HepG2 (cell line): ENCODE measurements at regions not wholly inside any gene's neighbourhood (a gene's known extent, or its start where the extent isn't known, plus 50 kb on each side); places are given as distances from the start of the nearest gene placed in this dataset.

ENCODE experiments used
- ATAC-seq: fragments of 200-7000 bp; cut with Tn5 transposase; 3 replicates; pipeline ENCODE4 v1.9.1; 2020; ENCODE audit warnings: mild to moderate bottlenecking, moderate library complexity
- BruUV-seq: library from RNA; stranded (reverse); fragments of 400-500 nt; replicated peaks from 2 replicates; lab custom pipeline; 2021; lab: Mats Ljungman, UMichigan
- CTCF ChIA-PET: fragments of 300-600 bp; formaldehyde crosslinking; extraction: SDS; loops from one replicate; lab custom pipeline; 2021; ENCODE audit warnings: low total read pairs, inconsistent platforms, low intra/inter-chr PET ratio; lab: Yijun Ruan, JAX
- POLR2A ChIA-PET: fragments of 350-600 bp; sonication (Branson Sonifier 250); formaldehyde crosslinking; loops from one replicate; lab custom pipeline; 2020; ENCODE audit warnings: antibody characterized with exemption, inconsistent platforms; lab: Yijun Ruan, JAX
- DNase-seq: peaks from one replicate; pipeline ENCODE4 v3.0.0-alpha.2; 2015; ENCODE audit warnings: low spot score
- FAIRE-seq: peaks from 3 replicates; lab custom pipeline; 2011; peaks lifted over from hg19 to GRCh38; lab: Jason Lieb, UNC
- H2AFZ ChIP-seq: one replicate; pipeline ENCODE4 v1.6.1; 2011; ENCODE audit warnings: low read length, inconsistent platforms
- H3K27ac ChIP-seq: fragments of 300-600 bp; 3 replicates; pipeline ENCODE4 v1.8.0; 2011; ENCODE audit warnings: mixed run types, mild to moderate bottlenecking, mixed read lengths, low read length, inconsistent platforms; ENCODE audit not compliant: insufficient read depth; ENCODE audit errors: extremely low read length
- H3K27me3 ChIP-seq, 2 experiments: fragments of 200-600 bp in 1 of 2; 2 replicates in 1 of 2; 3 replicates in 1 of 2; pipeline versions ENCODE4 v1.6.0 to v1.8.0; 2011; ENCODE audit warnings: low read length in 2 of 2, mild to moderate bottlenecking in 2 of 2, moderate library complexity in 2 of 2, inconsistent platforms in 1 of 2; ENCODE audit not compliant: insufficient read depth in 2 of 2, control insufficient read depth in 1 of 2
- H3K36me3 ChIP-seq, 2 experiments: fragments of 200-600 bp in 1 of 2; replicated peaks in 1 of 2; 2 replicates in 1 of 2; 3 replicates in 1 of 2; pipeline versions ENCODE4 v1.5.1 to v1.8.0; 2011; ENCODE audit warnings: low read length in 2 of 2, inconsistent platforms in 1 of 2; ENCODE audit not compliant: insufficient read depth in 2 of 2, control insufficient read depth in 1 of 2
- H3K4me1 ChIP-seq: 2 replicates; pipeline ENCODE4 v1.5.1; 2012; ENCODE audit warnings: low read length, inconsistent platforms; ENCODE audit not compliant: insufficient read depth
- H3K4me2 ChIP-seq: 2 replicates; pipeline ENCODE4 v1.6.0; 2011; ENCODE audit warnings: low read depth, low read length, inconsistent platforms
- H3K4me3 ChIP-seq, 3 experiments: fragments of 200-600 bp in 1 of 3; sonication (generic), shearing (Covaris generic) in 1 of 3; replicated peaks in 1 of 3; 2 replicates each; pipeline ENCODE4 v1.5.1; 2011 to 2016; ENCODE audit warnings: low read length in 3 of 3, inconsistent platforms in 2 of 3, low read depth in 2 of 3, mild to moderate bottlenecking in 2 of 3, control low read depth in 1 of 3, mixed read lengths in 1 of 3; ENCODE audit not compliant: insufficient read depth in 1 of 3
- H3K79me2 ChIP-seq: one replicate; pipeline ENCODE4 v1.6.1; 2011; ENCODE audit warnings: low read length, inconsistent platforms; ENCODE audit not compliant: insufficient read depth
- H3K9ac ChIP-seq: 2 replicates; pipeline ENCODE4 v1.6.0; 2011; ENCODE audit warnings: mild to moderate bottlenecking, low read depth, low read length, inconsistent platforms; ENCODE audit not compliant: insufficient read depth
- H3K9me3 ChIP-seq: 2 replicates; pipeline ENCODE4 v1.5.1; 2012; ENCODE audit warnings: mild to moderate bottlenecking, low read length
- H4K20me1 ChIP-seq: 2 replicates; pipeline ENCODE4 v1.6.0; 2011; ENCODE audit warnings: inconsistent platforms, mild to moderate bottlenecking, low read length, moderate library complexity; ENCODE audit not compliant: insufficient read depth
- CERS6 ChIP-seq: sonication (generic); formaldehyde crosslinking; IDR thresholded peaks from 2 replicates; pipeline ENCODE4 v1.5.0; 2020; ENCODE audit warnings: missing genetic modification reagents
- CHCHD3 ChIP-seq: sonication (generic); formaldehyde crosslinking; IDR thresholded peaks from 2 replicates; pipeline ENCODE4 v1.8.0; 2022; ENCODE audit warnings: mild to moderate bottlenecking, missing genetic modification reagents, moderate library complexity
- CREB1 ChIP-seq, 2 experiments: fragments of 450-650 bp in 1 of 2; IDR thresholded peaks; 2 replicates each; pipeline ENCODE4 v1.6.1; 2016 to 2017; ENCODE audit warnings: control low read depth in 1 of 2, mild to moderate bottlenecking in 1 of 2, missing compliant biosample characterization in 1 of 2, missing genetic modification characterization in 1 of 2
- MXD1 ChIP-seq: sonication (generic); formaldehyde crosslinking; IDR thresholded peaks from 2 replicates; pipeline ENCODE4 v1.4.0; 2020; ENCODE audit warnings: mild to moderate bottlenecking, missing genetic modification reagents
- NCOR1 ChIP-seq: fragments of 200-600 bp; sonication (generic); IDR thresholded peaks from 2 replicates; pipeline ENCODE4 v1.7.0; 2017; ENCODE audit warnings: antibody characterized with exemption, low read length, borderline replicate concordance
- ONECUT2 ChIP-seq: sonication (generic); formaldehyde crosslinking; IDR thresholded peaks from 2 replicates; pipeline ENCODE4 v1.4.0; 2020; ENCODE audit warnings: missing genetic modification reagents
- PRPF4 ChIP-seq: fragments of 200-400 bp; formaldehyde crosslinking; IDR thresholded peaks from 2 replicates; pipeline ENCODE4 v1.6.1; 2016; ENCODE audit warnings: low read length, low read depth; ENCODE audit not compliant: poor library complexity, severe bottlenecking
- ZBTB43 ChIP-seq: sonication (generic); formaldehyde crosslinking; conservative IDR thresholded peaks from 2 replicates; pipeline ENCODE4 v1.4.0; 2020; ENCODE audit warnings: missing genetic modification reagents
- ZNF256 ChIP-seq: sonication (generic); formaldehyde crosslinking; conservative IDR thresholded peaks from 2 replicates; pipeline ENCODE4 v1.4.0; 2020; ENCODE audit warnings: missing genetic modification reagents
- ZNF280D ChIP-seq: sonication (generic); formaldehyde crosslinking; IDR thresholded peaks from 2 replicates; pipeline ENCODE4 v1.5.1; 2020; ENCODE audit warnings: mild to moderate bottlenecking, missing genetic modification reagents
- ZNF432 ChIP-seq: sonication (generic); formaldehyde crosslinking; IDR thresholded peaks from 2 replicates; pipeline ENCODE4 v1.5.0; 2020; ENCODE audit warnings: missing genetic modification reagents, mild to moderate bottlenecking, borderline replicate concordance
- ZNF737 ChIP-seq: sonication (generic); formaldehyde crosslinking; IDR thresholded peaks from 2 replicates; pipeline ENCODE4 v1.5.0; 2020; ENCODE audit warnings: missing genetic modification reagents, mild to moderate bottlenecking, borderline replicate concordance
- WGBS: methylation state at CpG from one replicate; pipeline ENCODE4 v1.1.6; 2017; ENCODE audit warnings: low lambda C conversion rate; 5-methylcytosine and 5-hydroxymethylcytosine counted together
- in situ Hi-C: cut with HindIII; loops from 2 replicates; pipeline ENCODE4 v1.10.0; 2017; ENCODE audit warnings: low pct_unique_long_range_greater_than_20kb; ENCODE audit not compliant: extremely low pct_ligation_motif_present
- intact Hi-C: fragments of 100-400 bp; cut with micrococcal nuclease; formaldehyde crosslinking; loops from one replicate; pipeline ENCODE4 v1.10.0; 2022; ENCODE audit not compliant: unreplicated experiment

GRCh38 chr1:164064501-164064900 is 494.5 kb upstream of the PBX1 start:
- Histone ChIP-seq H3K9me3 (peaks cover 95% of the 10 kb centered on the region), H3K27me3 (no peaks in the 10 kb centered on the region), H3K27ac (no peak overlapping the region), H4K20me1 (no peaks in the 10 kb centered on the region), H3K9ac (no peak overlapping the region), H3K36me3 (no peaks in the 10 kb centered on the region), H3K4me1 (no peaks in the 10 kb centered on the region), H3K4me3 (no peak overlapping the region), H2AFZ (no peak overlapping the region), H3K79me2 (no peaks in the 10 kb centered on the region), H3K4me2 (no peak overlapping the region)
- ATAC-seq (no peak), FAIRE-seq (no peak), DNase-seq (no peak)
- in situ Hi-C loops (no loop called here), intact Hi-C loops (no loop called here)
- BruUV-seq: no TSS peak
- ChIA-PET POLR2A (no interaction called here), CTCF (no interaction called here)
- WGBS: 5% methylated on average over 2 of the region's 2 CpGs
- TF ChIP-seq CREB1 (IDR thresholded peaks at IDR 0.05) (peak; percentile 79), CREB1 (CRISPR knock-in tag; IDR thresholded peaks at IDR 0.05) (no peak), ZNF280D (CRISPR knock-in tag) (no peak)

- no TSS peak for BruUV-seq
- no peak for TF ChIP-seq CERS6 (CRISPR knock-in tag)
- no peak for TF ChIP-seq ONECUT2
- no peak for TF ChIP-seq ZNF256 (CRISPR knock-in tag)
- no peak for TF ChIP-seq ZNF737
- no peak for TF ChIP-seq MXD1 (CRISPR knock-in tag)
- TF ChIP-seq ZNF432 (CRISPR knock-in tag): no peak
- TF ChIP-seq NCOR1: no peak
- TF ChIP-seq PRPF4: no peak
- no peak for TF ChIP-seq CHCHD3 (CRISPR knock-in tag)
- TF ChIP-seq ZBTB43 (CRISPR knock-in tag): no peak
Observed at GRCh38 chr1:164071288-164071687, 487.7 kb upstream of the PBX1 start.

More at GRCh38 chr1:164071288-164071687, 487.7 kb upstream of the PBX1 start:
- Histone ChIP-seq H3K27me3 (no peaks in the 10 kb centered on the region), H3K9ac (no peak overlapping the region), H3K4me2 (no peak overlapping the region), H3K4me3 (no peak overlapping the region), H3K36me3 (no peaks in the 10 kb centered on the region), H3K9me3 (peaks cover 90% of the 10 kb centered on the region), H2AFZ (no peak overlapping the region), H3K79me2 (no peaks in the 10 kb centered on the region), H4K20me1 (no peaks in the 10 kb centered on the region), H3K4me1 (no peaks in the 10 kb centered on the region), H3K27ac (no peak overlapping the region)
- ChIA-PET CTCF (no interaction called here), POLR2A (no interaction called here)
- 44% methylated on average over 2 of the region's 2 CpGs for WGBS
- no peak for ATAC-seq
- no peak for FAIRE-seq
- in situ Hi-C loops: no loop called here
- intact Hi-C loops: no loop called here
- no peak for DNase-seq
